ENCODE measurements at regions not wholly inside any gene's neighbourhood (a gene's known extent, or its start where the extent isn't known, plus 50 kb on each side); places are given as distances from the start of the nearest gene placed in this dataset.

- DNase-seq (ENCODE audit: low read depth): peak; percentile 56
- no peak for TF ChIP-seq CTCF (IDR thresholded peaks at IDR 0.05; ENCODE audit: low read length, missing control alignments)
Measured at GRCh38 chr5:159510282-159510681, 180.0 kb upstream of the IL12B start.

GRCh38 chr5:159511570-159511969, 181.3 kb upstream of the IL12B start:
- no peak for TF ChIP-seq CTCF (IDR thresholded peaks at IDR 0.05; ENCODE audit: low read length, missing control alignments)
- H3K4me3 ChIP-seq (replicated peaks; ENCODE audit: low read depth, low read length): no peak overlapping the region
- DNase-seq (ENCODE audit: low read depth): no peak

More at GRCh38 chr5:159510282-159510681, 180.0 kb upstream of the IL12B start:
- H3K4me3 ChIP-seq (replicated peaks; ENCODE audit: low read depth, low read length): no peak overlapping the region

GRCh38 chr5:159512064-159512463, 181.8 kb upstream of the IL12B start:
- TF ChIP-seq CTCF (IDR thresholded peaks at IDR 0.05; ENCODE audit: low read length, missing control alignments): no peak
- no peak for DNase-seq (ENCODE audit: low read depth)
- H3K4me3 ChIP-seq (replicated peaks; ENCODE audit: low read depth, low read length): no peak overlapping the region

- peak; percentile 16 for DNase-seq (ENCODE audit: low read depth)
- H3K4me3 ChIP-seq (replicated peaks; ENCODE audit: low read depth, low read length): no peak overlapping the region
- TF ChIP-seq CTCF (IDR thresholded peaks at IDR 0.05; ENCODE audit: low read length, missing control alignments): no peak
Measured at GRCh38 chr5:159514229-159514810, 184.0 kb upstream of the IL12B start.

GRCh38 chr5:159515197-159515596, 184.9 kb upstream of the IL12B start:
- no peak overlapping the region for H3K4me3 ChIP-seq (replicated peaks; ENCODE audit: low read depth, low read length)
- no peak for DNase-seq (ENCODE audit: low read depth)
- no peak for TF ChIP-seq CTCF (IDR thresholded peaks at IDR 0.05; ENCODE audit: low read length, missing control alignments)

GRCh38 chr5:159515909-159516415, 185.7 kb upstream of the IL12B start:
- peak; percentile 88 for TF ChIP-seq CTCF (IDR thresholded peaks at IDR 0.05; ENCODE audit: low read length, missing control alignments)
- peak; percentile 66 for DNase-seq (ENCODE audit: low read depth)
- no peak overlapping the region for H3K4me3 ChIP-seq (replicated peaks; ENCODE audit: low read depth, low read length)

- H3K4me3 ChIP-seq (replicated peaks; ENCODE audit: low read depth, low read length): no peak overlapping the region
- DNase-seq (ENCODE audit: low read depth): peak; percentile 23
- TF ChIP-seq CTCF (IDR thresholded peaks at IDR 0.05; ENCODE audit: low read length, missing control alignments): no peak
Measured at GRCh38 chr5:159518371-159518770, 188.1 kb upstream of the IL12B start.
